ENCODE measurements at regions not wholly inside any gene's neighbourhood (a gene's known extent, or its start where the extent isn't known, plus 50 kb on each side); places are given as distances from the start of the nearest gene placed in this dataset.

- no peak for TF ChIP-seq CTCF (conservative IDR thresholded peaks at IDR 0.05)
- no peak for TF ChIP-seq ZFX (IDR thresholded peaks at IDR 0.05)
These were observed 430.5 kb downstream of the RBFOX1 start for GRCh38 chr16:7763111-7763510.

All from C4-2B (cell line).